ENCODE measurements at regions not wholly inside any gene's neighbourhood (a gene's known extent, or its start where the extent isn't known, plus 50 kb on each side); places are given as distances from the start of the nearest gene placed in this dataset.
"Not testable (repeated sequence)": the region's sequence is repeated elsewhere in the genome, so short reads cannot be mapped to it uniquely, and the experiment has no call there.

DNA sequence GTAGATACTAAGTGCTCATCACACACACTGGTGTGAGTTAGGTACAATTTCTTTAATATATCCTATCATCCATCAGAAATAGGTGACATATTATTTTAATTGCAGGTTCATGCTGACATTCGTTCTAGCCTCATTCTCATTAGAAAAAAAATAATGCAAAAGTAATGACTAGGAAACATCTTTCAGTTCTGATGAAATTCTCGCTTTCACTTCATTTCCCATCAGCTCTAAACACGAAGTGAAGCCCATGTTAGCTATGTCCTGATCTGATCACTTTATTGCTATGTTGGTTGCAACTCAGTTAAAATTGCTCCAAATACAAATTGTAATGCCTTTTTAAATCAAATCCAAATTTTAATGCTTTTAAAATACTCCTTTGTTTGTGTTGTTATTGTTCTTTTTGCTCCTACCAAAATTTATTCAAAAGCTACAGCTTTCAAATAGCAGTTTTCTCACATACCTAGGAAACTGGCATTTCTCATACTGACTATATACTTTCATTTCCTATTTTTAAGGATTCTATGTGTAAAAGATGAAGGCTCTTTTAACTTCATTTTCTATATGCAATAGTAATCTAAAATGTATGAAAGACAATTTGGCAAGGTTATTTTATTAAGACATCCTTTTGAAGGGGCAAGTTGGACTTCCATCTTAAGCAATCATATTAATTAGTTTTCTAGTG, 1237.8 kb upstream of the ACO1 start:
- DNase-seq (ENCODE audit: low read depth in 2 of 2) = no peak

DNA sequence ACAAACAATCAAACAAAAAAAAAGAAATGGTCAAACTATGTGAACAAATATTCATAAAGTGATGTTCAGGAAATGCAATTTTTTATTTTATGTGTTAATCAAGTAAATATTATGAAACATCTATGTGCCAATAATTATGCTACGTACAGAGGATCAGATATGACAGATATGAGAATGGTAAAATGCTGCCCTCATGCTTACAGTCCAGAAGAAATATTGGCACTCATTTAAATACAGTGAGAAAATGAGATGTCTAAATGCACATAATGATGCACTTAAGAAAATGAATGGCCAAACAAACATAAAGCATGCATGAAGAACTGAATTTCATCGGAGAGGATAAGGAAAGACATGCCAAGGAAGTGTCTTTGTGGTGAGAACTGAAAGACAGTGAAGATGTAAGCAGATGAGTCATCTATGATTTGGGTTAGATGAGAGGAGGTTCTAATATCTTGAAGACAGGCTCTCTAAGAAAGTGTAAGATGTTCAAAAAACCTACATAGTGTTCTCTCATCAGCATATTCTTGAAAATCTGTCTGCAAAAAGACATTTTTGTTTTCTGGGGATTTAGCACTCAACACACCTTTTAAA, 1231.1 kb upstream of the ACO1 start:
- no peak for DNase-seq (ENCODE audit: low read depth in 2 of 2)

DNA sequence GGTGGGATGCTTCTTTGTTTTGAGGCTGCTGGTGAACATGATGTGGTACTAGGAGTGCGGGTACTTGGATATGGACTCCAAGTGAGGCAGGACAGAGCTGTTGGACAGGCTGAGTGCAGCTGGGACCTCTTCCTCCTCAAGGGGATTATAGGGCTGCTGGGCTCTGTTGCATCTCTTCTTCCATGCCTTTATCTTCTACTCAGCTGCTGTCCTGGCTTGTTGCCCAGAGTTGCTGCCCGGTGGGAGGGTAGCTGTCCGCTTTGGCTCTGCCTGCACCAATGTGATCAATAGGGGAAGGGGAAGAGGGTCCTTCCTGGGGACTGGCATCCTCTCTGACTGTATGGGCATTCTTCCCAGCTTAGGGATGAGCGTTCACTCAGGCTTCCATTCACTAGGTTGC, 1217.9 kb upstream of the ACO1 start:
- no peak for DNase-seq (ENCODE audit: low read depth in 2 of 2)

DNA sequence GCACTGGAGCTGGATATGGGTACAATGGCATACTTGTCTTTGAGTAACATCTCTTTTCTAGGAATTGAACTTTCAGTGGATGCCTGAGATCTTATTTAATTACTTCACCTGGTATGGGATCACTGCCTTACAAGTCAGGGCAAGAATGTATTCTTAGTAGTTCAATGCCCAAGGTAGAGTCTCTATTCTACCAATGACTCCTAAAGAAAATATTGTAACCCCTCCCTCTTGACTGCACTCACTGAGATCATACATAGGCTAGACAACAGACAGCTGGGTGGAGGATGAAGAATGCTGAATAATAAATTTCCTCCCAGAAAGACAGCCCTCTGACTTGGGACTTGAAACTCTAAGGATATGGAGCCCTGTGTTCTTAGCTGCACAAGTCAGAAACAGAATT, 1216.3 kb upstream of the ACO1 start:
- DNase-seq (ENCODE audit: low read depth in 2 of 2) = no peak

DNA sequence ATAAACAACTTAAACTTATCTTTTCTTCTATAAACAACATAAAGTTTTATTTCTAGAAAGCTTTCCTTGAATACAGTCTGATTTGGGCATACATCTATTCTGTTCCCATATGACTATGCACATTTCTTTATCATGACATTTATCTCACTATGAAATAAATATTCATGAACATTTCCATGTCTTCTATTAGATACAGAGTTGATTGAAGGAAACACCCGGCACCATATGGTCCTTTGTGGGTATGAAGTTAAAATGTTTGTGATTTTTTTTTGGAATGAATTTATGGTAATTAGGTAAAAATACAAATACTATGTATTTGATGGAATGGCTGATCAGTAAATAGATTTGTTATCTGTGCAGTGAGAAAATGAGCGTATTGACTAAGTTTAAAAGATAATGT, 1209.8 kb upstream of the ACO1 start:
- no peak for DNase-seq (ENCODE audit: low read depth in 2 of 2)

DNA sequence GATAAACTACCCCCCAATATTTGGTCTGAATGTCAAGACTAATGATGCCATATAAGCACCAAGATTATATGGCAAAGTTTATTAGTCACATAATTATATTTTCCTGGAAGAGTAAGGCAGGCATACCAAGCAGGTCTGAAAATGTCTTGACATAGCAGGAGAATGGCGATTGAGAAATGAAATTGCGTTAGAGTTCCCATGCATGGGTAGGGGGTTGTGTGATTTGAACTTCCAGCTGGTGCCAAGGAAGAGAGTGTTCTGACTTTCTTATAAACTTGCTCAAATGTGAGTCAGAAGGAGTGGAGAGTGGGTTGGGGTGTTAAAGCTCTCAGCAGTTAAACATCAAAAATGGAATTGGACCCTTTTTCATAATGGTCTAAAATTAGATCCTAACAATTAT, 1200.6 kb upstream of the ACO1 start:
- no peak for DNase-seq (ENCODE audit: low read depth in 2 of 2)

DNA sequence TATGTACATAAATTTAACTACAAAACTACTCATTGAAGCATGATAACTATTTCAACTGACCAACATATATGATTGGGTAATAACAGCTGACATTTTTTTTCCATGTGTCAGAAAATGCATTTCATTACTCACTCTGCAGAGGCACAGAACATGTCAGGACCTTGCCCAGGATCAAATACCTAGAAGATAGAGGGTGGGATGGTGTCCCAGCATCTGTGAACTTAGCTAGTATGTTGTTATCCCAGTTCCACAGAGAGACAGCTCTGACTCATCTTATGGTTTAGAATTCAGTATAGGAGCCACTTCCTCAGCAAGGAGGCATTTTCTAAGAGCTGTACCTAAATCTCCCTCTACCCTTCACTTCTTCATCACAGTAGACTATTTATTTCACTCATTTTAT, 1198.6 kb upstream of the ACO1 start:
- no peak for DNase-seq (ENCODE audit: low read depth in 2 of 2)

DNA sequence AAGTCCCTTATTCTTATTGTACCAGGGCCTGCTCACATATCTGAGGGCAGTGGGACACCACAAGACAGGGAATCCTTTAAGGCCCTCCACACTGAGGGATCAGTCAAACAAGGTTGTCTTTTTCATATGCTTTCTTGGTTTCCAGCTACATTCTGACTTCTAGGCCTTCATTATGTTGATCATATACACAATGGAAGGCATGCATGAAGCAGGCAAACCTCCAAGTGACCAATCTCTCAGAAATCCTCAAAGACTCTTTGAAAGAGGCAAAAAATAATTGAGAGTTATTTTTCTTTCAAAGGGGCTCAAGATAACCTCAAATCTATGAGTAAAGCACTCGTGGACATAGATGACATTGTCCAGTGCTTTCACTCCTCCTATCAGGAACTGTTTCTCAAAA, 1195.9 kb upstream of the ACO1 start:
- DNase-seq (ENCODE audit: low read depth in 2 of 2) = no peak

DNA sequence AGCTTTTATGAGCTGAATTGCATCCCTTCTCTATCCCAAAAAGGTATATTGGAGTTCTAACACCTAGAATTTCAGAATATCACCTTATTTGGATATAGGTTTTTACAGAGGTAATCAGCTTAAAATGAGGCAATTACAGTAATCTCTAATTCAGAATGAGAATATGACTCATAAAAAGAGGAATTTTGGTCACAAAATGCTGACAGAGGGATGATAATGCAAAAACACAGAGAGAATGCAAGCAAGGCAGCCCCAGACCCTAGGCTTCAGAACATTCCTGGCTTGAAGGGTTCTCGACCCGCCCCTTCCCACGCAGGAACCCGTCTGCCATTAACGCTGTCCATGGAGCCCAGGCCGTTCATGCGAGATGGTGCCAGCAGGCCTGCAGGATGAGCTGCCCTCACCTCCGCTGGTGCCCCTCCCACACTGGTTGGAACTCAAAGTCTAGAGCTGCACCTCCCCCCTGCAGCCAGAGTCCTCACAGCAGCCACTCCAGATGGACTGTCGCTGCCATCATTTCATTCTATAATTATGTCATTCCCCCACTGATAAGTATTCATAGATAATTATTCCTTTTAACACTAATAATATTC, 1173.4 kb upstream of the ACO1 start:
- DNase-seq (ENCODE audit: low read depth in 2 of 2) = no peak

DNA sequence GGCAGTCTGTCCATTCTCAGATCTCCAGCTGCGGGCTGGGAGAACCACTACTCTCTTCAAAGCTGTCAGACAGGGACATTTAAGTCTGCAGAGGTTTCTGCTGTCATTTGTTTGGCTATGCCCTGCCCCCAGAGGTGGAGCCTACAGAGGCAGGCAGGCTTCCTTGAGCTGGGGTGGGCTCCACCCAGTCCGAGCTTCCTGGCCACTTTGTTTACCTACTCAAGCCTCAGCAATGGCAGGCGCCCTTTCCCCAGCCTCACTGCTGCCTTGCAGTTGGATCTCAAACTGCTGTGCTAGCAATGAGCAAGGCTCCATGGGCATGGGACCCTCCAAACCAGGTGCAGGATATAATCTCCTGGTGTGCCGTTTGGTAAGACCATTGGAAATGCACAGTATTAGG, 1154.5 kb upstream of the ACO1 start:
- DNase-seq (ENCODE audit: low read depth in 2 of 2) = not testable (repeated sequence)

DNA sequence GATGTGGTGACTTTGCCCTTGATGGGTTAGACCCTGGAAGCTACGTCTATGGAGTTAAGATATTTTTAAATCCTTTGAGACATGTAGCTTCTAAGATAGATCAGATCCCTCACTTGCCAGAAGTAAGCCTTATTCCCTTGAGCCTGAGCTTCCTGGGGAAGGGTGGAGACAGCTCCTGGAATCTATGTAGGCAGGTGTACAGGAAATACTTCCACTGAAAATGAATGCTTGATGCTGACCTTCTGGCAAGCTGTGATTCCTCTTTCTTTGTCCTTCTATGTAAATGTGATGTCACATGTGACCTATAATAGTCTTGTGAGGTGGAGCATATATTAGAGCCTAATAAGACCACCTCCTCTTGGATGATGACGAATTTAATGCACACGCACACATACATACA, 1152.0 kb upstream of the ACO1 start:
- no peak for DNase-seq (ENCODE audit: low read depth in 2 of 2)

DNA sequence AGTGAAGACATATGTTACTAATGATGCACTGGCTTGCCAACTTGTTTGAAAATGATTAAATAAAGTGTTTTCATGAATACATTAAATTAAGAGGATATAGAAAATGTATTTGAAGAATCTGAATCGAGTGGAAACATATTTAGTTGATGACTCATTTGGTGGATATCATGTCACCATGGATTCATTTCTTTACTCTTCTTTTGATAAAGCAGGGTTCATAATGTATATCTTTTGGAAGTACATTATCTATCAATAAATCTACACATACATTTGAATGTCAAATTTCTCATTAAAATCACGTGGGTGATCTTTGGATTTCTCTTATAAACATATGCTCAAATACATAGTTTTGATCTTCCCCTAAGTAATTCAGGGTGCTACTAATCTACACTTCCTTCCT, 1148.1 kb upstream of the ACO1 start:
- DNase-seq (ENCODE audit: low read depth in 2 of 2) = no peak

DNA sequence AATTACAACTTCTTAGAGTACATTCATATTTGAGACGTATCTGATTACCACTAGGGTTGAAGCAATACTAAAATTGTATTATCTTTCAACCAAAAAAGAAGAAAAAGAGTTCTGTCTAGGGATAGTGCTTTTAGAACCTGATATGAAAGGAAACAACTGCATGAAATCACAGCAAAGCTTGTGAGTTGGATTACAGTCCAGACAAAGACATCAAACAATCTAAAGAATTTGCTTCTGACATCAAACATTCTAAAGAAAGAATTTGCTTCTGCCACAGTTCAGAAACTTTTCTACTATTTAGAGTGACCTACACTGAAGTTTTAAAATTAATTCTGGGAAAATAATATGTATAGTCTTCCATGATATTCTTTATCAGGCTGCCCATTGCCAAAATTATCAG, 1141.1 kb upstream of the ACO1 start:
- no peak for DNase-seq (ENCODE audit: low read depth in 2 of 2)

DNA sequence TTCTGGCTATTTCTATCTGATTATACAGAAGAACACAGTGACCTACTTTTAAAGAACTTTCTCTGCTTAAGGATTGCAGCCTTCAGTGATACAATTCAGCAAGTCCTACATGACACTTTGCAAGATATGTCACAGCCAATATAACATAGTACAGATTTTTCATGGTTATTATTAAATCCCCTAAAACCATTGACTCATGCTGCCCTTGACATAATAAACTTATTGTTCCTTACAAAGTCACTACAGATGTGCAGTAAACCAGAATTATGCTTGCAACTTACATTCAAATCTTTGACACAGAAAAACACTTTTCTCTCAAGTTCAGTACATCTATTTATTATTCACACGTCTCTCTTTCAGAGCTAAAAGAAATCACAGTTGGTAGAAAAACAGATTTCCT, 1136.3 kb upstream of the ACO1 start:
- no peak for DNase-seq (ENCODE audit: low read depth in 2 of 2)

DNA sequence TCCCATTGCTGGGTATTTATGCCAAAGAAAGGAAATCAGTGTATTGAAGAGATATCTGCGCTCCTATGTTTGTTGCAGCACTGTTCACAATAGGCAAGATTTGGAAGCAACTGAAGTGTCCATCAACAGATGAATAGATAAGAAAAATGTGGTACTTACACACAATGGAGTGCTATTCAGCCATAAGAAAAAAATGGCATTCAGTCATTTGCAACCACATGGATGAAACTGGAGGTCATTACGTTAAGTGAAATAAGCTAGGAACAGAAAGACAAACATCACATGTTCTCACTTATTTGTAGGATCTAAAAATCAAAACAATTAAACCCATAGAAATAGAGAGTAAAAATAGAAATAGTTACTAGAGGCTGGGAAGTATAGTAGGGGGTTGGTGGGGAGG, 1133.1 kb upstream of the ACO1 start:
- DNase-seq (ENCODE audit: low read depth in 2 of 2) = no peak

DNA sequence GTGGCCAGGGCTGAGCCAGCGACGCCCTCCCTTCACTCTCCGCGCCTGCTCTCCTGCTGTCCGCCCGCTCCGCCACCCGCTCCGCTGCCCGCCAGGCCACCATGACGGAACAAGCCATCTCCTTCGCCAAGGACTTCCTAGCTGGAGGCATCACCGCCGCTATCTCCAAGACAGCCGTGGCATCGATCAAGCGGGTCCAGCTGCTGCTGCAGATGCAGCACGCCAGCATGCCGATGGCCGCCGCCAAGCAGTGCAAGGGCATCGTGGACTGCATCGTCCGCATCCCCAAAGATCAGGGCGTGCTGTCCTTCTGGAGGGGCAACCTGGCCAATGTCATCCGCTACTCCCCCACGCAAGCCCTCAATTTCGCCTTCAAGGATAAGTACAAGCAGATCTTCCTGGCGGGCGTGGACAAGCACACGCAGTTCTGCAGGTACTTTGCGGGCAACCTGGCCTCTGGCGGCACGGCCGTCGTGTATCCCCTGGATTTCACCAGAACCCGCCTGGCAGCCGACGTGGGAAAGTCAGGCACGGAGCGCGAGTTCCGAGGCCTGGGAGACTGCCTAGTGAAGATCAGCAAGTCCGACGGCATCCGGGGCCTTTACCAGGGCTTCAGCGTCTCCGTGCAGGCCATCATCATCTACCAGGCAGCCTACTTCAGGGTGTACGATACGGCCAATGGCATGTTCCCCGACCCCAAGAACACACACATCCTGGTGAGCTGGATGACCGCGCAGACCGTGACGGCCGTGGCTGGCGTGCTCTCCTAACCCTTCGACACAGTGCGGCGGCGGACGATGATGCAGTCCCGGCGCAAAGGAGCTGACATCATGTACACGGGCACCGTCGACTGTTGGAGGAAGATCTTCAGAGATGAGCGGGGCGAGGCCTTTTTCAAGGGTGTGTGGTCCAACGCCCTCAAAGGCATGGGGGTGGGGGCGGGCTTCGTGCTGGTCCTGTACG, 1130.4 kb upstream of the ACO1 start:
- no peak for DNase-seq (ENCODE audit: low read depth in 2 of 2)

DNA sequence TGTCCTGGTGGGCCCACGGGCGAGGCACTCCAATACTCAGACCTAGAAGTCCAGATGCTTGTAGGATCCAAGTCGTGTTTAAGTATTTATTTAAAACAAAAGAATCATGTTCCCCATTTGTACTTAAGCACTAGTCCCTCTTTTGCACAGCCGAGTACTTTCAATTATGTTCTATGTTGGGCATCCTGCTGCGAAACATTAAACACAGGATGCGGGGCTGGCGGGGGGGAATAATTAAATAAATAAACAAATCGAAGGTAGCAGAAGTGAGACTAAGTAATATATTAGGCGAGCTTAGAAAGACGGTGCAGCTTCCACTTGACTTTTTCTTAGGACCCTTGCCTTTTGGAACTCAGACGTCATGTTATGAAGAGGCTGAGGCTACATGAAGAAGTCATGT, 1129.2 kb upstream of the ACO1 start:
- DNase-seq (ENCODE audit: low read depth in 2 of 2) = no peak

DNA sequence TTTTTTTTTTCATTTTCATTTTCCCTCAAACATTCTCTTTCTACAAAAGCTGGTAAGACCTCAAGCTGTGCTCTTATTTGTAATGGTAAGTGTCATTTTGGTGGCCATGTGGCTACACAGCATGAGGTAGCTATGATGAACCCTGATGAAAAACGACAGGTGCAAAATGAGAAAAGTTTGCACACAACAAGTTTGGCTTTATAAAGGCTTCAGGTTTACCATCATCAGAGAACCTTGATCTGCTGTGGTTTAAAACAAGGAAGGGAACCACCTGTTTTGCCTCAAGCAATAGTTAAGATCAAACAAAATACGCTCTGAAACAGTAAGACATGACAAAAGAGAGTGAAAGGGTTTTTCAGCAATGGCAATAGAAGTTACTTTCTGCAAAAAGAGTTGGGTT, 1124.6 kb upstream of the ACO1 start:
- no peak for DNase-seq (ENCODE audit: low read depth in 2 of 2)

DNA sequence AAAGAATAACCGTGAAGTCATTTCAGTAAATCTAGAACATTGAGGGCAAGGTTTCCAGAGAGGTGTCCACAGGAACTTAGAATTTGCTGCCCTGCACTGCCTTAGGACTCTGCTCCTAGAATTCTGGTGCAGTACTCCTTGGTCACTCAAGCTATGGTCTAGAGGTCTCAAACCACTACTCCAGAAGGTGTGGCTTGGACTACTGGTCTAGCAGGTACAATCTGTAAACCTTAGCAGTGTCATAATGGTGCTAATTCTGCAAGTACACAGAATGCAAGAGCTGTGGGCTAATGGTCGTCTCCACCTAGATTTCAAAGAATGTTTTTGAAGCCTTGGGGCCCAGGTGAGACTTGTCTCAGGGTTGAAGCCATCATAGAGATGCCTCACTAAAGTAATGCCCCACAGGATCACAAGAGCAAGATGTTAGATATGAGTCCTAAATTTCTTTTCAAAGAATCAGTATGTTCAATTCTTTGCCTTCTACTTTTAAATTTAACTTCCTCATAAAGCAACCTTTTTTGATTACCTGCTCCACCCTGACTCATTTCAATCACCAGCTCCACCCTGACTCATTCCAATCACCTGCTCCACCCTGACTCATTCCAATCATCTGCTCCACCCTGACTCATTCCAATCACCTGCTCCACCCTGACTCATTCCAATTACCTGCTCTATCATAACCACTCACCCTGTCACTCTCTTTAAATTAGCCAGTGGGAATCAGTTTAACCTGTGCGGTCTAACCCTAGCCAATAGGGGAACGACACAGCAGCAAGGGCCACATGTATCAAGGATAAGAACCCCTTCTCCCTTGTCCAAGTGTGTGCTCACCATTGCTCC, 1111.8 kb upstream of the ACO1 start:
- no peak for DNase-seq (ENCODE audit: low read depth in 2 of 2)

DNA sequence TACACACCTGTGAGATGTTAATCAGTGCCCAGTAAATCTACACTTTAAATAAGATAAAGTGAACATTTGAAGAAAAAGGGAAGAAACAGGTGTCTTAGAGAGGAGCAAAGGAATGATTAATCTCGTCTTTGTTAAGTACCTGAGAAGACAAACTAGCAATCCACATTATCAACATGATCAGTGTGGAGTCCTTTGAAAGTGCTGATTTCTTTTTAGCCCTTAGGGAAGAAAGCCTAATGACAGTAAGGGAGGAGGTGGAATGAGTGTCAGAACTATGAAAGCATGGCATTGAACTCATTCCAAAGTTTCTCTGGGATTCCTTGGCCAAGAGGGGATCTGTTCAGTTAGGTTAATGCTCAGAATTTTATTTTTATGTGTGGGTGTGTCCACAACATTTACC, 1109.0 kb upstream of the ACO1 start:
- no peak for DNase-seq (ENCODE audit: low read depth in 2 of 2)

DNA sequence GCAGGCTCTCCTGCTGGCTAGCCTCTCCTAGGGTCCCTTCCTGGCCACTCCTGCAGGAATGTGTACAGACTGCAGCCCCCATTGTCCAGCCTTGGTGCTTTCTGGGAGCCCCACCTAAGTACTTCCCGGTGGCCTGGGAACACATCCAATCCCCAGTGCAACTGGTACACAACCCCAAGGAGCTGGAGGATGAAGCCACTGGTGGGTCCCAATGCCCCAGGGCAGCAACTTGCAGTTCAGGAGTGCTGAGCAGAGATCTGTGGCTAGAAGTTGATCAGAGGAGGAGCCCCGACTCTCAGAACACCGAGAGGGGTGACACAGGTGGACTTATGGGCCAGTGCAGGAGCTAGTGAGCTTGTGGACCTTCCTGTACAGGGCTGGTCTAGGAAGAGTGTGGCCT, 1093.7 kb upstream of the ACO1 start:
- no peak for DNase-seq (ENCODE audit: low read depth in 2 of 2)
